SK-N-SH treated with all-trans-retinoic acid at 6 μM for 48 hours (cell line): ENCODE measurements at regions not wholly inside any gene's neighbourhood (a gene's known extent, or its start where the extent isn't known, plus 50 kb on each side); places are given as distances from the start of the nearest gene placed in this dataset.

ENCODE experiments used
- ATAC-seq: fragments of 200-7000 bp; cut with Tn5 transposase; 3 replicates; pipeline ENCODE4 v1.9.1; 2020; ENCODE audit warnings: mild to moderate bottlenecking, moderate library complexity
- ARNTL ChIP-seq: fragments of 450-650 bp; formaldehyde crosslinking; IDR thresholded peaks from 2 replicates; pipeline ENCODE4 v1.5.0; 2020; ENCODE audit warnings: low read depth, mild to moderate bottlenecking, moderate library complexity, borderline replicate concordance
- BACH2 ChIP-seq: fragments of 250-450 bp; sonication (Bioruptor Pico); IDR thresholded peaks from 2 replicates; pipeline ENCODE4 v1.9.0; 2021; ENCODE audit warnings: mild to moderate bottlenecking, borderline replicate concordance
- CREB5 ChIP-seq: fragments of 250-450 bp; sonication (Bioruptor Pico); IDR thresholded peaks from 2 replicates; pipeline ENCODE4 v1.5.1; 2020; ENCODE audit warnings: low read depth, mild to moderate bottlenecking, moderate library complexity
- CSDC2 ChIP-seq: fragments of 250-450 bp; sonication (Bioruptor Pico); IDR thresholded peaks from 2 replicates; pipeline ENCODE4 v1.5.0; 2020; ENCODE audit warnings: mild to moderate bottlenecking, moderate library complexity
- GLIS3 ChIP-seq: fragments of 250-450 bp; sonication (Bioruptor Pico); IDR thresholded peaks from 2 replicates; pipeline ENCODE4 v1.5.0; 2020; ENCODE audit warnings: mild to moderate bottlenecking, moderate library complexity
- ISL1 ChIP-seq: fragments of 250-450 bp; sonication (Bioruptor Pico); IDR thresholded peaks from 2 replicates; pipeline ENCODE4 v2.1.2; 2022; ENCODE audit warnings: mild to moderate bottlenecking, moderate library complexity
- OSR1 ChIP-seq: fragments of 250-450 bp; sonication (Bioruptor Pico); IDR thresholded peaks from 2 replicates; pipeline ENCODE4 v1.8.0; 2022; ENCODE audit warnings: moderate library complexity, mild to moderate bottlenecking, inconsistent platforms
- PPARA ChIP-seq: fragments of 250-450 bp; sonication (Bioruptor Pico); IDR thresholded peaks from 2 replicates; pipeline ENCODE4 v1.5.0; 2020; ENCODE audit warnings: mild to moderate bottlenecking, borderline replicate concordance
- RARB ChIP-seq: fragments of 250-450 bp; sonication (Bioruptor Pico); IDR thresholded peaks from 2 replicates; pipeline ENCODE4 v1.8.0; 2021; ENCODE audit warnings: mild to moderate bottlenecking, moderate library complexity
- SNAI2 ChIP-seq: fragments of 250-450 bp; sonication (Bioruptor Pico); IDR thresholded peaks from 2 replicates; pipeline ENCODE4 v1.5.0; 2020; ENCODE audit warnings: mild to moderate bottlenecking, moderate library complexity
- TCF4 ChIP-seq: fragments of 250-450 bp; sonication (Bioruptor Pico); IDR thresholded peaks from 2 replicates; pipeline ENCODE4 v1.8.0; 2021; ENCODE audit warnings: mild to moderate bottlenecking, moderate library complexity, borderline replicate concordance
- TSHZ2 ChIP-seq: fragments of 250-450 bp; sonication (Bioruptor Pico); IDR thresholded peaks from 2 replicates; pipeline ENCODE4 v1.5.0; 2020; ENCODE audit warnings: mild to moderate bottlenecking, moderate library complexity
- ZC3H10 ChIP-seq: fragments of 250-450 bp; sonication (Bioruptor Pico); IDR thresholded peaks from 2 replicates; pipeline ENCODE4 v1.5.1; 2021; ENCODE audit warnings: mild to moderate bottlenecking, moderate library complexity
- ZFP3 ChIP-seq: fragments of 250-450 bp; sonication (Bioruptor Pico); IDR thresholded peaks from 2 replicates; pipeline ENCODE4 v1.5.0; 2020; ENCODE audit warnings: mild to moderate bottlenecking, moderate library complexity
- ZFP30 ChIP-seq: fragments of 450-650 bp; formaldehyde crosslinking; IDR thresholded peaks from 2 replicates; pipeline ENCODE4 v1.5.0; 2022; ENCODE audit warnings: mild to moderate bottlenecking, moderate library complexity
- ZNF70 ChIP-seq: fragments of 450-650 bp; formaldehyde crosslinking; IDR thresholded peaks from 2 replicates; pipeline ENCODE4 v1.5.0; 2020; ENCODE audit warnings: mild to moderate bottlenecking, moderate library complexity
- ZNF8 ChIP-seq: fragments of 450-650 bp; formaldehyde crosslinking; IDR thresholded peaks from 2 replicates; pipeline ENCODE4 v1.5.0; 2020; ENCODE audit warnings: mild to moderate bottlenecking, moderate library complexity
- TF ChIP-seq, protein P1 (sequence below): fragments of 250-450 bp; sonication (Bioruptor Pico); IDR thresholded peaks from 2 replicates; pipeline ENCODE4 v1.8.0; 2021; ENCODE audit warnings: low read depth, mild to moderate bottlenecking, moderate library complexity, borderline replicate concordance
- TF ChIP-seq, protein P2 (sequence below): fragments of 250-450 bp; sonication (Bioruptor Pico); IDR thresholded peaks from 2 replicates; pipeline ENCODE4 v1.5.1; 2021; ENCODE audit warnings: mild to moderate bottlenecking, moderate library complexity

- no peak for ATAC-seq
- no peak for TF ChIP-seq ZFP30 (CRISPR knock-in tag)
- TF ChIP-seq, protein P1, sequence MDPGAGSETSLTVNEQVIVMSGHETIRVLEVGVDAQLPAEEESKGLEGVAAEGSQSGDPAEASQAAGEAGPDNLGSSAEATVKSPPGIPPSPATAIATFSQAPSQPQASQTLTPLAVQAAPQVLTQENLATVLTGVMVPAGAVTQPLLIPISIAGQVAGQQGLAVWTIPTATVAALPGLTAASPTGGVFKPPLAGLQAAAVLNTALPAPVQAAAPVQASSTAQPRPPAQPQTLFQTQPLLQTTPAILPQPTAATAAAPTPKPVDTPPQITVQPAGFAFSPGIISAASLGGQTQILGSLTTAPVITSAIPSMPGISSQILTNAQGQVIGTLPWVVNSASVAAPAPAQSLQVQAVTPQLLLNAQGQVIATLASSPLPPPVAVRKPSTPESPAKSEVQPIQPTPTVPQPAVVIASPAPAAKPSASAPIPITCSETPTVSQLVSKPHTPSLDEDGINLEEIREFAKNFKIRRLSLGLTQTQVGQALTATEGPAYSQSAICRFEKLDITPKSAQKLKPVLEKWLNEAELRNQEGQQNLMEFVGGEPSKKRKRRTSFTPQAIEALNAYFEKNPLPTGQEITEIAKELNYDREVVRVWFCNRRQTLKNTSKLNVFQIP (CRISPR knock-in tag) = no peak
Measured at GRCh38 chr3:56880720-56881575, 79.2 kb upstream of the ARHGEF3 start.

DNA sequence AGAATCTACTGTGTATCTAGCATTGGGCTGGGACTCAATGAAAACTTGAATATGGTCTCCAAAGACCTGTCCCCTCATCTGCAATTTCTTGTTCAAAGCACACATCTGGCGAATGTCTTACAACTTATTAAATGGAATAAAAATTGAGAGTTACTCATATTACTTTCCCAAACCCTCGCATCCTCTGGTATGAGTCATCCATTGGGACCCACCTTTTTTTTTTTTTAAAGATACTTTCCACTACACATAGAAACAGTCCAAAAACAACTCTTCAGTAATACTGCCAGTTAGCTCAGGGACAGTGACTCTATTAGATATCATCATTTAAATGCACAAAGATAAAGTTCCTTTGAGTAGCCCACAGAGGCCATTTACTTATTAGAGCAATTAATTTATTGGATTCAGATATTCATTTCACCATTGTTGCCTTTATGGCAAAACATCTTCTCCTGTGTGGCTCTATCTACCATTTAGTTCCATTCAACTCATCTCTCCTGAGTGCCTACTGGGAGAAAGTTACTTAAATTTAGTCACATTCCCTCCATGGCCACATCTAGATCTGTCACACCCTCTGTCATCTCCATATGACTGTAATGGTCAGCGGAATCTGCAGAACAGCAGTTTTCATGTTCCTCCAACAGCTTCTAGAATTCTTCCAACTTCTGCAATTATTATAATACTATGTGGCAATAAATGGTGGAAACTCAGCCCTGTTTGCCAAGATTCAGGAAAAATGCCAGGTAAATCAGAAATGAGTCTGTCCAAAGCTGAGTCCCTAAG lies 77.9 kb upstream of the ARHGEF3 start:
- no peak for TF ChIP-seq TCF4 (CRISPR knock-in tag)
- TF ChIP-seq ZFP30 (CRISPR knock-in tag) = no peak
- TF ChIP-seq BACH2 (CRISPR knock-in tag) = no peak
- TF ChIP-seq ARNTL (CRISPR knock-in tag) = no peak
- no peak for TF ChIP-seq CREB5 (CRISPR knock-in tag)
- TF ChIP-seq GLIS3 (CRISPR knock-in tag) = no peak
- TF ChIP-seq CSDC2 (CRISPR knock-in tag) = no peak
- TF ChIP-seq, protein P2, sequence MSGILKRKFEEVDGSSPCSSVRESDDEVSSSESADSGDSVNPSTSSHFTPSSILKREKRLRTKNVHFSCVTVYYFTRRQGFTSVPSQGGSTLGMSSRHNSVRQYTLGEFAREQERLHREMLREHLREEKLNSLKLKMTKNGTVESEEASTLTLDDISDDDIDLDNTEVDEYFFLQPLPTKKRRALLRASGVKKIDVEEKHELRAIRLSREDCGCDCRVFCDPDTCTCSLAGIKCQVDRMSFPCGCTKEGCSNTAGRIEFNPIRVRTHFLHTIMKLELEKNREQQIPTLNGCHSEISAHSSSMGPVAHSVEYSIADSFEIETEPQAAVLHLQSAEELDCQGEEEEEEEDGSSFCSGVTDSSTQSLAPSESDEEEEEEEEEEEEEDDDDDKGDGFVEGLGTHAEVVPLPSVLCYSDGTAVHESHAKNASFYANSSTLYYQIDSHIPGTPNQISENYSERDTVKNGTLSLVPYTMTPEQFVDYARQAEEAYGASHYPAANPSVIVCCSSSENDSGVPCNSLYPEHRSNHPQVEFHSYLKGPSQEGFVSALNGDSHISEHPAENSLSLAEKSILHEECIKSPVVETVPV = no peak
- ATAC-seq = peak; percentile 84

GRCh38 chr3:56878074-56878473 lies 76.3 kb upstream of the ARHGEF3 start:
- peak; percentile 66 for ATAC-seq
- no peak for TF ChIP-seq ZFP30 (CRISPR knock-in tag)
- TF ChIP-seq ZFP3 (CRISPR knock-in tag) = no peak
- TF ChIP-seq ARNTL (CRISPR knock-in tag) = no peak
- no peak for TF ChIP-seq CREB5 (CRISPR knock-in tag)
- TF ChIP-seq ISL1 = peak; percentile 37

GRCh38 chr3:56876916-56877315 lies 75.2 kb upstream of the ARHGEF3 start:
- no peak for ATAC-seq
- TF ChIP-seq ARNTL (CRISPR knock-in tag) (no peak), PPARA (CRISPR knock-in tag) (no peak), OSR1 (CRISPR knock-in tag) (no peak), TSHZ2 (CRISPR knock-in tag) (no peak), ZFP3 (CRISPR knock-in tag) (no peak), RARB (no peak), ZNF8 (CRISPR knock-in tag) (no peak), ZFP30 (CRISPR knock-in tag) (no peak), CREB5 (CRISPR knock-in tag) (no peak), ZNF70 (CRISPR knock-in tag) (no peak), ISL1 (no peak), SNAI2 (no peak), GLIS3 (CRISPR knock-in tag) (no peak), ZC3H10 (CRISPR knock-in tag) (no peak), TCF4 (CRISPR knock-in tag) (no peak), BACH2 (CRISPR knock-in tag) (no peak)
- TF ChIP-seq, protein P2 = no peak
- TF ChIP-seq, protein P1 (CRISPR knock-in tag) = no peak
